Choroid plexus epithelial cell (primary cell): ENCODE measurements at regions not wholly inside any gene's neighbourhood (a gene's known extent, or its start where the extent isn't known, plus 50 kb on each side); places are given as distances from the start of the nearest gene placed in this dataset.

ENCODE experiments used
- DNase-seq: peaks from one replicate; pipeline ENCODE4 v3.0.0-alpha.2; 2010; ENCODE audit warnings: low read depth
- H3K4me3 ChIP-seq: 2 replicates; pipeline ENCODE4 v1.5.1; 2011; ENCODE audit warnings: low read depth, mild to moderate bottlenecking, control low read depth, low read length, moderate library complexity
- TF ChIP-seq, protein P1 (sequence below): conservative IDR thresholded peaks from 2 replicates; pipeline ENCODE4 v1.5.1; 2011; ENCODE audit warnings: low read depth, mild to moderate bottlenecking, control low read depth, inconsistent platforms, low read length, moderate library complexity

DNA sequence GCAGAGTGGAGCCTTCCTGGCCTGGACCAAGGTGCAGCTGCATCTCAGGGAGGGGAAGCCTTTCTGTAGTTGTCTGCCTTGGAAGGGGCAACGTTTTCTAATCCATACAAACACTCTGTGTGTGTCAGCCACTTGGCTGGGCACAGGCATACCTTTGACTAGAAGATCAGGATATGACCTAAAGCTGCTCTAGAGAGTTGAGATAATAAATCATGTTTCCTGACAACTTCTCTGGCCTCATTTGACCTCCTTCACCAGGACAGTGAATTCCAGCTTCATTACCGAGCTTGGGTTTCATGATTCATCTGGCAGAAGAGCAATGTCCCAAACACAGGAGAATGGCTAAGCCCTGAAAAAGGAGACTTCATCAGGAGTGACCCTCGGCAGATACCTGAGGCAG, 89.6 kb upstream of the KIT start:
- no peak overlapping the region for H3K4me3 ChIP-seq
- TF ChIP-seq, protein P1, sequence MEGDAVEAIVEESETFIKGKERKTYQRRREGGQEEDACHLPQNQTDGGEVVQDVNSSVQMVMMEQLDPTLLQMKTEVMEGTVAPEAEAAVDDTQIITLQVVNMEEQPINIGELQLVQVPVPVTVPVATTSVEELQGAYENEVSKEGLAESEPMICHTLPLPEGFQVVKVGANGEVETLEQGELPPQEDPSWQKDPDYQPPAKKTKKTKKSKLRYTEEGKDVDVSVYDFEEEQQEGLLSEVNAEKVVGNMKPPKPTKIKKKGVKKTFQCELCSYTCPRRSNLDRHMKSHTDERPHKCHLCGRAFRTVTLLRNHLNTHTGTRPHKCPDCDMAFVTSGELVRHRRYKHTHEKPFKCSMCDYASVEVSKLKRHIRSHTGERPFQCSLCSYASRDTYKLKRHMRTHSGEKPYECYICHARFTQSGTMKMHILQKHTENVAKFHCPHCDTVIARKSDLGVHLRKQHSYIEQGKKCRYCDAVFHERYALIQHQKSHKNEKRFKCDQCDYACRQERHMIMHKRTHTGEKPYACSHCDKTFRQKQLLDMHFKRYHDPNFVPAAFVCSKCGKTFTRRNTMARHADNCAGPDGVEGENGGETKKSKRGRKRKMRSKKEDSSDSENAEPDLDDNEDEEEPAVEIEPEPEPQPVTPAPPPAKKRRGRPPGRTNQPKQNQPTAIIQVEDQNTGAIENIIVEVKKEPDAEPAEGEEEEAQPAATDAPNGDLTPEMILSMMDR: no peak
- peak; percentile 13 for DNase-seq

DNA sequence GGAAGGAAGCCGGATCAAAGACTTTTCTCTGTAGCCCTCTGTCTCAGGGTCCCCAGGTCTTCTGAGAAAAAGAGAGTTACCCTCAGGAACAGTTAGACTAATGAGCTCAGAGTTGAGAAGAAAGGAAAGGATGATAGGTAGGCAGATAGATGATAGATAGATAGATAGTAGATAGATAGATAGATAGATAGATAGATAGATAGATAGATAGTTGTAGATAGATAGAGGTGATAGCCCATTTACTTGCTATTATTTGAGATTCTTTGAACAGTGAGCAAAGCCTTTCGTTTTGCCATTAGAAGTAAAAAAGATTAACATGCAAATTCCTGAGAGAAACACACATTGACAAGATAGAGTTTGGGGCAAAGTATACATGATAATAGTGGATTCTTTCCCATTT, 86.9 kb upstream of the KIT start:
- DNase-seq: no peak
- no peak overlapping the region for H3K4me3 ChIP-seq
- TF ChIP-seq, protein P1: no peak

DNA sequence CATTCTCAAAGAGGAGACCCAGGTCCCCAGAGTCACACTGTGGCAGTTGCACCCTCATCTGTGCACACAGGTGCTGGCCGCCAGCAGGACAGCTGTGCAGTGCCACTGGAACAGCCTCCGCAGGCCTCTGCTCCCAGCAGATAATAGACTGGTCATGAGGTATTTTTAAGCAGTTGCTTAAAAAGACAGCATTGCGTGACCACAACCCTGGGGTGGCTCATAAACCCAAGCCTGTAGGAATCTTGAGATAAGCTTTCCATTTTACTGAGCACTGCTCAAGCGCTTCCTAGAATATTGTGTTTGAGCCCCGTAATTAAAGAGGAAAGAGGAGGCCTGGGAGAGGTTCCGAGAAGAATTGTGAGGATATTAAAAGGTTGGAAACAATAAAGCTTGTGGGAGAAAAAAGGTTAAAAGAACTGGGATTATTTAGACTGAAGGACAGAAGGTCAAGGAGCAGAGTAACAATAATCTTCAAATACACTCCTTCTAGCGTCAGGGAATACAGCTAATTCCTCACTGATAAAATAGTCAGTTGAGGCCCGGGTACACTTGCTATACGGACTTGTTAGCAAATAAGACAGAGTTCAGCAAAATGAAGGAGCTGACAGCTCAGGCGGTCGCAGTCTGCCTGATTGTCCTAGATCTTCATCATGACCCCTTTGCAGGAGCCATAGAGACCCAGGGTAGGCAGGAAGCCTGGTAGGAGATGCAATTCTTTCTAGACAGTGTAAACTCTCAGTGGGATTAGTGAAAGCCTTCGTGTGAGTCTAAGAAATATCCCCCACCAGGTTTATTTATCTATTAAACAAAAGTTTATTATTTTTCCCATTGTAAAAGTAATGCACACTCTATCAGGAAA, 86.2 kb upstream of the KIT start:
- no peak for DNase-seq
- H3K4me3 ChIP-seq: no peak overlapping the region
- TF ChIP-seq, protein P1: no peak

DNA sequence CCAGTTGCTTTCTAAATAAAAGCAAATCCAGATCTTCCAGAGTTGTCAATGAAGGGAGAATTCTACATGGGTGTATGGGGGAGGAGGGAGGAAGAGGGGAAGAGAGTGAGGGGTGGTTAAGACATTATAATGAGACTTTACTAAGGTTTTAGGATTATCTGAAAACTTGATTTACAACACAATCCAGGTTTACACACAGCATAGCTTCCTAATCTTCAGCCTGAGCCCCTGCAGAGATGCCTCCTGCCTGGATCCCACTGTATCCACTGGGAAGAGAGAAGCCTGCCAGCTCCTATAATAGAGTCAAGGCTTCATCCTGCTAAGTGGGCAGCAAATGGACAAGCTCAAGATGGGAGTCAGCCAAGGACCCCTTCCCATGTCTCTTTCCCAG, 85.6 kb upstream of the KIT start:
- no peak overlapping the region for H3K4me3 ChIP-seq
- DNase-seq: no peak
- TF ChIP-seq, protein P1: no peak

DNA sequence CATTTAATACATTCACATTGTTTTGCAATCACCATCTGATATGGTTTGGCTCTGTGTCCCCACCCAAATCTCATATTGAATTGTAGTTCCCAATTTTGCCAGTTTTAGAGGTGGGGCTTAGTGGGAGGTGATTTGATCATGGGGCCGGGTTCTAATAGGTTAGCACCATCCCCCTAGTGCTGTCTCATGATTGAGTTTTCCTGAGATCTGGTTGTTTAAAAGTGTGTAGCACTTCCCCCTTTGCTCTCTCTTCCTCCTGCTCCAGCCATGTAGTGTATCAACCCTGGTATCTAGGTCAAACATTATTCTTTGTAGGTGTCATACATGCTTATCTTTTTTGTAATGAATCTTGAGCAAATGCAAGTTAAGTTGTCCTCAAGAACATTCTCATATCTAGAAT, 83.3 kb upstream of the KIT start:
- no peak for DNase-seq
- no peak overlapping the region for H3K4me3 ChIP-seq
- TF ChIP-seq, protein P1: no peak

DNA sequence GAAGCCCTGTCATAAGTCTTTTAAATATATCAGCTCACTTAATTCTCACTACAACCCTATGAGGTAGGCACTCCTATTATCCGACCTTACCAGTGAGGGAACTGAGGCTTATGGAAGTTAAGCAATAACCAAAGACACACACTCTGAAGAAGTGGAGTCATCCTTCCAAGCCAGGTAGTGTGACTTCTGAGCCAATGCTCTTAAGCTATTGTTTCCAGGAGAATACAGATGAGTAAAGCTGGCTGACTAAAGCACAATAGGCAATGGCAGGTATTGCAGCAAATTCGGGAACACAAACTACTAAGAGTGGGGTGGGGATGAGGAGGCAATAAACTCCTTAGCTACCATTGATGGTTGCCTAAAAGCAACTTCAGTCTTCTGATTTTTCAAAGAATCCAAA, 81.8 kb upstream of the KIT start:
- DNase-seq: no peak
- no peak overlapping the region for H3K4me3 ChIP-seq
- TF ChIP-seq, protein P1: no peak

DNA sequence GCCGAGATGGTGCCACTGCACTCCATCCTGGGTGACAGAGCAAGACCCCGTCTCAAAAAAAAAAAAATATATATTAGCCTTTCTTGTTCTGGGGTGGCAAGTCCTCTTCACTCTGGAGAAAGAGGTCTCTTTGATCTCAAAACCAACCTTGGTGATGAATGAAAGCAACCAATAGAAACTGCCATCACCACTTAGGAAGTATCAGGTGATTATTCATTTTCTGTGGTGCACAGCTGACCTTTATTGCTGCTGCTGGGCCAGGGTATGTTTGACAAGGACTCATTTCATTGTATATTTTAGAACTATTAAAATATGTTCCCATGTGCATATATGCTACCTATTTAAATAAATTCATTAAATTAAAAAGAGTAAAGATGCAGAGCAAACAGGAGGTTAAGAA, 76.0 kb upstream of the KIT start:
- TF ChIP-seq, protein P1: no peak
- H3K4me3 ChIP-seq: no peak overlapping the region
- no peak for DNase-seq
